CD4-positive, alpha-beta T cell (primary cell): ENCODE measurements at regions not wholly inside any gene's neighbourhood (a gene's known extent, or its start where the extent isn't known, plus 50 kb on each side); places are given as distances from the start of the nearest gene placed in this dataset.

Experiments used
- ATAC-seq: fragments of 200-7000 bp; cut with Tn5 transposase; one replicate; pipeline ENCODE4 v1.10.0; 2022; ENCODE audit warnings: mild to moderate bottlenecking; ENCODE audit not compliant: poor library complexity
- CTCF ChIA-PET: fragments of 350-600 bp; sonication (Branson Sonifier 250); formaldehyde crosslinking; loops from one replicate; lab custom pipeline; 2021; ENCODE audit warnings: antibody characterized with exemption, inconsistent platforms; lab: Charles Lee
- POLR2A ChIA-PET: fragments of 350-600 bp; sonication (Branson Sonifier 250); formaldehyde crosslinking; loops from one replicate; lab custom pipeline; 2021; ENCODE audit warnings: antibody characterized with exemption, inconsistent platforms; lab: Charles Lee
- DNase-seq, 14 experiments: peaks; one replicate each; pipeline ENCODE4 v3.0.0-alpha.2; 2013 to 2020; ENCODE audit warnings: mixed read lengths in 2 of 14
- H3K27ac ChIP-seq, 2 donors: one replicate each; pipeline versions ENCODE4 v1.5.1 to v1.7.0; 2013; ENCODE audit warnings: low read length in 2 of 2, low read depth in 1 of 2, mild to moderate bottlenecking in 1 of 2
- H3K27me3 ChIP-seq, 2 experiments: 1 replicate in 1 of 2; 2 replicates in 1 of 2; pipeline versions ENCODE4 v1.6.1 to v1.7.0; 2013; ENCODE audit warnings: low read length in 2 of 2, control low read depth in 1 of 2, mild to moderate bottlenecking in 1 of 2, moderate library complexity in 1 of 2; ENCODE audit not compliant: insufficient read depth in 2 of 2, control insufficient read depth in 1 of 2
- H3K36me3 ChIP-seq: one replicate; pipeline ENCODE4 v1.6.1; 2013; ENCODE audit warnings: low read length, control low read depth; ENCODE audit not compliant: insufficient read depth
- H3K4me1 ChIP-seq: one replicate; pipeline ENCODE4 v1.6.1; 2013; ENCODE audit warnings: low read length, control low read depth; ENCODE audit not compliant: insufficient read depth
- H3K4me3 ChIP-seq: one replicate; pipeline ENCODE4 v1.5.1; 2013; ENCODE audit warnings: mild to moderate bottlenecking, low read length, moderate library complexity
- H3K9me3 ChIP-seq, 2 experiments: 1 replicate in 1 of 2; 2 replicates in 1 of 2; pipeline versions ENCODE4 v1.6.1 to v1.7.0; 2013; ENCODE audit warnings: low read length in 2 of 2, mild to moderate bottlenecking in 2 of 2, control low read depth in 1 of 2, moderate library complexity in 1 of 2; ENCODE audit not compliant: control insufficient read depth in 1 of 2, insufficient read depth in 1 of 2
- H3K27ac Mint-ChIP-seq: one replicate; pipeline ENCODE4 v1.8.0; 2020; ENCODE audit warnings: mixed read lengths
- H3K27me3 Mint-ChIP-seq: one replicate; pipeline ENCODE4 v1.8.0; 2021; ENCODE audit warnings: mixed read lengths
- H3K36me3 Mint-ChIP-seq: one replicate; pipeline ENCODE4 v1.8.0; 2021; ENCODE audit warnings: low read depth, mixed read lengths
- H3K4me1 Mint-ChIP-seq: one replicate; pipeline ENCODE4 v1.8.0; 2021; ENCODE audit warnings: low read depth, mixed read lengths
- H3K4me3 Mint-ChIP-seq: one replicate; pipeline ENCODE4 v1.8.0; 2020; ENCODE audit warnings: mild to moderate bottlenecking, mixed read lengths
- H3K9me3 Mint-ChIP-seq: one replicate; pipeline ENCODE4 v1.8.0; 2020; ENCODE audit warnings: mixed read lengths
- intact Hi-C, 2 experiments: fragments of 100-400 bp; cut with DNase I in 1 of 2; cut with micrococcal nuclease in 1 of 2; formaldehyde crosslinking; loops; one replicate each; pipeline versions ENCODE4 v1.15.1 to v1.9.0; 2023 to 2025; cut with DNase I, micrococcal nuclease
- TF ChIP-seq, protein P1 (sequence below): fragments of 200-600 bp; IDR thresholded peaks from one replicate; pipeline ENCODE4 v1.8.0; 2022; ENCODE audit warnings: antibody characterized with exemption, mild to moderate bottlenecking

DNA sequence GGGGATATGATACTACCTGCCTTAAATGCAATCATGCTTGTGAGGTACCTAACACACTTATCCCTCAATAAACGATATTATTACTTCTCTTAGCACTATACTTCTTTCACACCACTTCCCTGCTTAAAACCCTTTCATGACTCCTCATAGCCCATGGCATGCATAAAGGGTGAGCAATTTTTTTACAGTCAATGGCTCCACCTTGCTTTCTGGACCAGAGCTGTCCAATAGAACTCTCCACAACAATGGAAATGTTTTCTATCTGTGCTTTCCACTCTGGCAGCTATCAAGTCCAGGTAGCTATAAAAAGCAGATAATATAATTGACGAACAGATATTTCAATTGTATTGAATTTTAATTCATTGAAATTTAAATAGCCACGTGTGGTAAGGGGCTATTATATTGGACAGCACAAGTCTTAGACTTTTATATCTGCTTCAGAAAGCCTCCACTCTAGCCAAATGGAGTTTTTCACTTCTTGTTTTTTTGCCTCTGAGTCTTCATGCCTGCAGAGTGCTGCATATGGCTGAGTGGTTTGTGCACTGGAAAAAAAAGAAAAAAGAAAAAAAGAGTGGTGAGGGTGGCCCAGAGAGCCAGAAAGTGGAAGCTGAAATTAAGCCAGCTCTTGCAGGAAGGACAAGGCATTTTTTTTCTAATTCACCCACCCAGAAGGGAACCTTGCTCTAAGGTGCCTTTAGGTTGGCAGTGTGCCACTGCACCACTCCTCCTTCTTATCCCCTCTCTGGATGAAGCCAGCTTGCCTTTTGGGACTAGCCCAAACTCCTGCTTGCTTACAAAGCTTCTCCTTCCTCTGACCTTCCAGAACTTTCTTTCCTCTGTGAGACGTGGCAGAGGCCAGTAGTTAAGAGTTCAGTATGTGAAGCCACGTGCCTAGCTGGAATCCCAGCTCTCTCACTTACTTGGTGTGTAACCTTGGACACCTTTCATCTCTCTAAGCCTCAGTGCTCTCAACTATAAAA is 239.0 kb upstream of the LRTM1 start:
- H3K27me3 ChIP-seq, result no peaks in the 10 kb centered on the region
- TF ChIP-seq, protein P1, sequence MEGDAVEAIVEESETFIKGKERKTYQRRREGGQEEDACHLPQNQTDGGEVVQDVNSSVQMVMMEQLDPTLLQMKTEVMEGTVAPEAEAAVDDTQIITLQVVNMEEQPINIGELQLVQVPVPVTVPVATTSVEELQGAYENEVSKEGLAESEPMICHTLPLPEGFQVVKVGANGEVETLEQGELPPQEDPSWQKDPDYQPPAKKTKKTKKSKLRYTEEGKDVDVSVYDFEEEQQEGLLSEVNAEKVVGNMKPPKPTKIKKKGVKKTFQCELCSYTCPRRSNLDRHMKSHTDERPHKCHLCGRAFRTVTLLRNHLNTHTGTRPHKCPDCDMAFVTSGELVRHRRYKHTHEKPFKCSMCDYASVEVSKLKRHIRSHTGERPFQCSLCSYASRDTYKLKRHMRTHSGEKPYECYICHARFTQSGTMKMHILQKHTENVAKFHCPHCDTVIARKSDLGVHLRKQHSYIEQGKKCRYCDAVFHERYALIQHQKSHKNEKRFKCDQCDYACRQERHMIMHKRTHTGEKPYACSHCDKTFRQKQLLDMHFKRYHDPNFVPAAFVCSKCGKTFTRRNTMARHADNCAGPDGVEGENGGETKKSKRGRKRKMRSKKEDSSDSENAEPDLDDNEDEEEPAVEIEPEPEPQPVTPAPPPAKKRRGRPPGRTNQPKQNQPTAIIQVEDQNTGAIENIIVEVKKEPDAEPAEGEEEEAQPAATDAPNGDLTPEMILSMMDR, result no peak
- H3K36me3 ChIP-seq, result no peaks in the 10 kb centered on the region
- H3K4me3 ChIP-seq, result no peak overlapping the region
- no peaks in the 10 kb centered on the region for H3K4me1 Mint-ChIP-seq
- intact Hi-C loops, result no loop called here
- H3K4me3 Mint-ChIP-seq, result no peak overlapping the region
- no peak overlapping the region for H3K27ac Mint-ChIP-seq
- CTCF ChIA-PET, result no interaction called here
- ATAC-seq (no peak), DNase-seq (no peak)
- no peaks in the 10 kb centered on the region for H3K27me3 Mint-ChIP-seq
- H3K9me3 Mint-ChIP-seq, result peaks cover 8% of the 10 kb centered on the region
- no peaks in the 10 kb centered on the region for H3K9me3 ChIP-seq
- no peak overlapping the region for H3K27ac ChIP-seq
- H3K36me3 Mint-ChIP-seq, result no peaks in the 10 kb centered on the region
- POLR2A ChIA-PET, result no interaction called here
- no peaks in the 10 kb centered on the region for H3K4me1 ChIP-seq

DNA sequence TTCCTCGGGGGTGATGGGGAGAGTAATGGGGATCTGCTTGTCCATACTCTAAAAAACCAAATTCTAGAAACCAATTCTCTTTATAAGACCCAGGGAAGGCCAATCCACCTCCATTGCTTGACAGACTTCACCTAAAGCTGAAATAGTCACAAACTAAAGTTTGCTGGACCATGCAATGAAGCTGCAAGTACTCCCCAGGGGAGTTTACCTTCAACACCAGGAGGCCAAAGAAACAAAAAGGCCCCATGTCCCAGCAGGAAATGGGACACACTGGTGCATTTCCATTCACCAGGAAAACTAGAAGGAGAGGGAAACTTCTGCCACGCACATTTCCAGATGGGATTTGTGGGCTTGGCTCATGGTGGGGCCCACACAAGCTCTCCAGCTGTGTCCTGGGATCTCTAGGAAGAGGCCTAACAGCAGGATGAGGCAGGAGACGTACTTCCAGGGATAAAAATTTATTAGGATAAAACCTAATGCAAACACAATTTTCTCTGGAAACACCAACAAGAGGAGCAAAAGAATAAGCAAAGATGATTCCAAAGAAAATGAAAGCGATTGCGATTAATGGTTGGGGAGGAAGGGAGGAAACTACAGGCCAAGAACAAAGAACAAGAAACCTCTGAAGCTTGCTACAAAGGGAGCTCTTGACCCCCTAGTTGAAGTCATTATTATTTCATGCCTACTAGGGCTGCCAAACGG is 238.0 kb upstream of the LRTM1 start:
- Mint-ChIP-seq H3K36me3 (no peaks in the 10 kb centered on the region), H3K9me3 (peaks cover 6% of the 10 kb centered on the region), H3K27me3 (no peaks in the 10 kb centered on the region), H3K4me1 (no peaks in the 10 kb centered on the region), H3K4me3 (no peak overlapping the region), H3K27ac (no peak overlapping the region)
- TF ChIP-seq, protein P1, result no peak
- Histone ChIP-seq H3K27me3 (no peaks in the 10 kb centered on the region), H3K4me1 (no peaks in the 10 kb centered on the region), H3K27ac (no peak overlapping the region), H3K36me3 (no peaks in the 10 kb centered on the region), H3K9me3 (no peaks in the 10 kb centered on the region), H3K4me3 (no peak overlapping the region)
- ATAC-seq (no peak), DNase-seq (no peak)
- ChIA-PET CTCF (no interaction called here), POLR2A (no interaction called here)
- intact Hi-C loops, result no loop called here

DNA sequence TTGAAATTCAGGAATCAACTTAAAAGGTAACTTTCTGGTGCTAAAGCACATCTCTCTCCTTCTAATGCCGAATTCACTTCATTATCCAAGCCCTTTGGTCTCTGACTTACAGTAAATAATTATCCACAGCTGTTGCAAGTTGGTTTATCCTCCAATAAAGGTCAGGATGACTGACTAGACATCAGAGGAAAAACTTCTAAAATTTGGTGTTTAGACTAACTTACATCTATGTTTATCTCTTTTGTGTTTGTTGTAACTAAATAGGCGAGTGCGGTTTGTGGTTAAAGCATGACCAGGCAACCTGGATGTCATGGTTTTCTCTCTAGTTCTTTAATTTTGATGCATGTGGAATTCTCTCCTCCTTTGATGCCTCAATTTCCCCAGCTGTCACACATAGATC is 237.4 kb upstream of the LRTM1 start:
- TF ChIP-seq, protein P1, result no peak
- Mint-ChIP-seq H3K4me3 (no peak overlapping the region), H3K4me1 (no peaks in the 10 kb centered on the region), H3K27me3 (no peaks in the 10 kb centered on the region), H3K9me3 (peaks cover 5% of the 10 kb centered on the region), H3K27ac (no peak overlapping the region), H3K36me3 (no peaks in the 10 kb centered on the region)
- no peaks in the 10 kb centered on the region for H3K27me3 ChIP-seq
- no peak overlapping the region for H3K27ac ChIP-seq
- CTCF ChIA-PET, result no interaction called here
- no peak for DNase-seq
- no peak for ATAC-seq
- H3K36me3 ChIP-seq, result no peaks in the 10 kb centered on the region
- POLR2A ChIA-PET, result no interaction called here
- H3K4me1 ChIP-seq, result no peaks in the 10 kb centered on the region
- intact Hi-C loops, result no loop called here
- H3K9me3 ChIP-seq, result peaks cover 0 to 4% of the 10 kb centered on the region in 2 experiments
- no peak overlapping the region for H3K4me3 ChIP-seq
